Posterior cingulate gyrus (tissue), 11 donors: ENCODE measurements at regions not wholly inside any gene's neighbourhood (a gene's known extent, or its start where the extent isn't known, plus 50 kb on each side); places are given as distances from the start of the nearest gene placed in this dataset.

Source experiments
- DNase-seq, 10 donors: peaks; one replicate each; pipeline versions ENCODE4 v3.0.0 to v3.0.0-alpha.2; 2020 to 2021; ENCODE audit warnings: mixed read lengths in 3 of 10
- intact Hi-C: fragments of 100-400 bp; cut with DNase I; formaldehyde crosslinking; loops from one replicate; pipeline ENCODE4 v1.15.1; 2023

- no peak for DNase-seq
- intact Hi-C loops = no loop called here
Observed at GRCh38 chr22:27436591-27436990, 365.0 kb downstream of the MN1 start.

GRCh38 chr22:27437570-27437969, 364.0 kb downstream of the MN1 start:
- intact Hi-C loops = no loop called here
- no peak for DNase-seq

GRCh38 chr22:27438271-27438980, 363.1 kb downstream of the MN1 start:
- DNase-seq = peak in 9 of 10 donors; percentile 8 to 92 (median 55)
- intact Hi-C loops = no loop called here

- DNase-seq = peak in 1 of 10 donors; percentile 42
- intact Hi-C loops = no loop called here
Observed at GRCh38 chr22:27439131-27439530, 362.4 kb downstream of the MN1 start.

- intact Hi-C loops = no loop called here
- DNase-seq = peak in 1 of 10 donors; percentile 16
Observed at GRCh38 chr22:27440304-27440865, 361.2 kb downstream of the MN1 start.

GRCh38 chr22:27441706-27442475, 359.7 kb downstream of the MN1 start:
- intact Hi-C loops = no loop called here
- DNase-seq = peak in 1 of 10 donors; percentile 55

GRCh38 chr22:27443306-27443705, 358.2 kb downstream of the MN1 start:
- intact Hi-C loops = no loop called here

GRCh38 chr22:27445881-27446280, 355.7 kb downstream of the MN1 start:
- DNase-seq = no peak
- intact Hi-C loops = no loop called here

More at GRCh38 chr22:27443306-27443705, 358.2 kb downstream of the MN1 start:
- DNase-seq = peak in 1 of 10 donors; percentile 38

- intact Hi-C loops = no loop called here
- DNase-seq = no peak
Observed at GRCh38 chr22:27447289-27447688, 354.3 kb downstream of the MN1 start.

- peak in 1 of 10 donors; percentile 7 for DNase-seq
- intact Hi-C loops = no loop called here
Observed at GRCh38 chr22:27450448-27450847, 351.1 kb downstream of the MN1 start.

GRCh38 chr22:27452245-27452644, 349.3 kb downstream of the MN1 start:
- intact Hi-C loops = no loop called here
- DNase-seq = peak in 1 of 10 donors; percentile 1

- DNase-seq = peak in 1 of 10 donors; percentile 16
- intact Hi-C loops = no loop called here
Observed at GRCh38 chr22:27452922-27453321, 348.6 kb downstream of the MN1 start.

- intact Hi-C loops = no loop called here
- peak in 1 of 10 donors; percentile 36 for DNase-seq
Observed at GRCh38 chr22:27453725-27454124, 347.8 kb downstream of the MN1 start.

GRCh38 chr22:27454807-27455450, 346.6 kb downstream of the MN1 start:
- intact Hi-C loops = no loop called here
- DNase-seq = peak in 1 of 10 donors; percentile 55

- peak in 1 of 10 donors; percentile 2 for DNase-seq
- intact Hi-C loops = no loop called here
Observed at GRCh38 chr22:27455526-27455925, 346.0 kb downstream of the MN1 start.

- intact Hi-C loops = no loop called here
- DNase-seq = peak in 1 of 10 donors; percentile 4
Observed at GRCh38 chr22:27456696-27457503, 344.7 kb downstream of the MN1 start.

- DNase-seq = peak in 1 of 10 donors; percentile 10
- intact Hi-C loops = no loop called here
Observed at GRCh38 chr22:27459999-27460398, 341.6 kb downstream of the MN1 start.

GRCh38 chr22:27460591-27461347, 340.8 kb downstream of the MN1 start:
- intact Hi-C loops = no loop called here
- peak in 2 of 10 donors; percentile 35 to 65 for DNase-seq

- peak in 2 of 10 donors; percentile 15 for DNase-seq
- intact Hi-C loops = no loop called here
Observed at GRCh38 chr22:27461470-27461869, 340.1 kb downstream of the MN1 start.
